Stimulated activated effector memory CD8-positive, alpha-beta T cell treated with anti-CD3 and anti-CD28 coated beads, Interleukin-12 subunit alpha, Interleukin-12 subunit beta, amount 100 ng/mL, for 72 hours (primary cell): ENCODE measurements at regions not wholly inside any gene's neighbourhood (a gene's known extent, or its start where the extent isn't known, plus 50 kb on each side); places are given as distances from the start of the nearest gene placed in this dataset.
"Not testable (repeated sequence)": the region's sequence is repeated elsewhere in the genome, so short reads cannot be mapped to it uniquely, and the experiment has no call there.

Experiments
- ATAC-seq: fragments of 150-1000 bp; cut with Tn5 transposase; 2 replicates; pipeline ENCODE4 v1.10.0; 2021
- DNase-seq, 2 donors: peaks; one replicate each; pipeline ENCODE4 v3.0.0; 2021 to 2022; ENCODE audit warnings: low spot score in 2 of 2
- H3K27ac Mint-ChIP-seq: one replicate; pipeline ENCODE4 v1.8.0; 2022; ENCODE audit warnings: mild to moderate bottlenecking, mixed read lengths
- H3K36me3 Mint-ChIP-seq: one replicate; pipeline ENCODE4 v1.8.0; 2022; ENCODE audit warnings: mild to moderate bottlenecking, mixed read lengths
- H3K4me1 Mint-ChIP-seq: one replicate; pipeline ENCODE4 v1.8.0; 2022; ENCODE audit warnings: mixed read lengths
- H3K4me3 Mint-ChIP-seq: one replicate; pipeline ENCODE4 v1.8.0; 2022; ENCODE audit warnings: mild to moderate bottlenecking, mixed read lengths
- H3K9me3 Mint-ChIP-seq: one replicate; pipeline ENCODE4 v1.8.0; 2022; ENCODE audit warnings: mixed read lengths

DNA sequence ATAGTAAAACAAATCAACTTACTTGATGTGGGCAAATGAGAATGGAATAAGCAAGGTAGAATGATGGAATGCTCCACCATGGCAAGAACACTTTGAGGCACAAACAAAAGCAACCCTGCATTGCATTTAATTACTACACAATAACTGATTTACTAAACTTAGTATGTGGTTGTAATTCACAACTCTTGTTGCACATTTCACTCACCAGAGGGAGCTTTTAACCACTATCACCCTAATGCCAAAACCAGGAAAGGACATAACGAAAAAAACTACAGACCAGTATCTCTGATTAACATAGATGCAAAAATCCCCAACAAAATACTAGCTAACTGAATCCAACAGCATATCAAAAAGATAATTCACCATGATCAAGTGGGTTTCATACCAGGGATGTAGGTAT, 659.8 kb downstream of the CPS1 start:
- H3K4me1 Mint-ChIP-seq, result no peaks in the 10 kb centered on the region
- peaks cover 14% of the 10 kb centered on the region for H3K9me3 Mint-ChIP-seq
- no peaks in the 10 kb centered on the region for H3K36me3 Mint-ChIP-seq
- ATAC-seq, result no peak
- no peak overlapping the region for H3K4me3 Mint-ChIP-seq
- no peak for DNase-seq
- H3K27ac Mint-ChIP-seq, result no peak overlapping the region

- H3K36me3 Mint-ChIP-seq, H3K9me3 Mint-ChIP-seq, H3K27ac Mint-ChIP-seq, DNase-seq, ATAC-seq, H3K4me3 Mint-ChIP-seq, H3K4me1 Mint-ChIP-seq: not testable (repeated sequence)
These were observed 663.1 kb downstream of the CPS1 start for GRCh38 chr2:211219548-211219947.

DNA sequence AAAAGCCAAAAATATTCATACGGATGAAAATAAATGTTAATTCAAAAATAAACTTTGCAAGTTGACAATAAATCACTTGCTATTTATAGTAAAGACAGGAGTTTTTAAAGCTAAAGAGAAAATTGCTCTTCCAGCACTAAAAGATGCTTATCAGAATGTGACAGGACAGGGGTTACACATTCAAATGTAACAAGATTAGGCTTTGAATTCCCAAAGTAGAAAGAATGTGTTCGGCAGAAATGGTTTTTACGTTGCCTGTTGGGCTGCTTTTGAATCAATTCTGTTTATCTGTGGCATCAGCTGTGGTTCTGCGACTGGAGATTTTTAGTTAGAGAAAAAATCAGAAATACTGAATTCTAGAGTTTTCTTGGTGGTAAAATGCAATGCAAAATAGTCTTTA, 669.4 kb downstream of the CPS1 start:
- ATAC-seq (no peak), DNase-seq (no peak)
- H3K4me3 Mint-ChIP-seq, result no peak overlapping the region
- H3K4me1 Mint-ChIP-seq, result no peaks in the 10 kb centered on the region
- no peaks in the 10 kb centered on the region for H3K9me3 Mint-ChIP-seq
- no peaks in the 10 kb centered on the region for H3K36me3 Mint-ChIP-seq
- no peak overlapping the region for H3K27ac Mint-ChIP-seq

DNA sequence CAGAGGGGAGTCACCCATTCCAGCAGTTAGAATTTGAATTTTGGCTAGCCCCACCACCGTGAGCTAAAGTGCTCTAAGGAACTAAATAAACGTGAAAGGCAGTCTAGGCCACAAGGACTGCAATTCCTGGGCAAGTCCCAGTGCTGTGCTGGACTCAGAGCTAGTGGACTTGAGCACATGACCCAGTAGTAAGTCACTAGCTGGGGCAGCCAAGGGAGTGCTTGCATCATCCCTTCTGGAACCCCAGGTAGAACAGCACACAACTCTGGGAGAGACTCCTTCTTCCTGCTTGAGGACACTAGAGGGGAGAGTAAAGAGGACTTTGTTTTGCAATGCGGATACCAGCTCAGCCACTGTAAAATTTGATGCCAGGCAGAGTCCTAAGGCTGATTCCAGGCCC, 672.2 kb downstream of the CPS1 start:
- Mint-ChIP-seq H3K4me3 (no peak overlapping the region), H3K36me3 (no peaks in the 10 kb centered on the region), H3K9me3 (no peaks in the 10 kb centered on the region), H3K4me1 (no peaks in the 10 kb centered on the region), H3K27ac (no peak overlapping the region)
- DNase-seq (no peak), ATAC-seq (no peak)

DNA sequence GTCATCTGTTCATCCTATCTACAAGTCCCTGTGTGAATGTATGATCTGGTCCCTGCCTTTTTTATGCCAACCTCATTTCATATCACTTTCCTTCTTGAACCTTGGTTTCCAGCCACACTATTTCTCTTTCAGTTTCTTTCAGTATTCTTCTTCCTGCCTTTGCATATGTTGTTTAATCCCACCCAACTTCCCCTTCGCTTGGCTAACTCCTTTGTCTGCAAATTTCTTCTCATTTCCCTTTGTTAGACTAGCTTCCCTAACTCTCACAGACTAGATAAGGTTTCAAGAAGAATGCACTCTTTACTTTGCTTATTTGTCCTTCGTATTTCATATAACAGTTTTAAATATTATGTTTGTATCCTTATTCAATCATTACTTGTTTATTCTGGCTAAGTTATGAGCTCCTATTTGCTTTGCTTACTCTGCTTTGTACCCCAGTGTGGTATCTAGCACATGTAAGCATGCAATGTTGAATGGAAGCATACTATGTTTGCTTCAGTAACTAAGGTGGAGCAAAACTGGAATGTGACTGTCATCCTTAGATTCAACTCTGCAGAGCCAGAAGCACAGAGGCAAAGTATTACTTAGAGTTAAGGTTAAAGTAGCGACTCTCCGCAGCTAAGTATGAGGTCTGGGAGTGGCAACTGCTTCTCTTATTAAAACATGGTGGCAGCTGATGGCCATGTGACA, 681.3 kb downstream of the CPS1 start:
- Mint-ChIP-seq H3K27ac (no peak overlapping the region), H3K4me3 (no peak overlapping the region), H3K4me1 (no peaks in the 10 kb centered on the region), H3K36me3 (no peaks in the 10 kb centered on the region), H3K9me3 (peaks cover 10% of the 10 kb centered on the region)
- DNase-seq (no peak), ATAC-seq (no peak)

DNA sequence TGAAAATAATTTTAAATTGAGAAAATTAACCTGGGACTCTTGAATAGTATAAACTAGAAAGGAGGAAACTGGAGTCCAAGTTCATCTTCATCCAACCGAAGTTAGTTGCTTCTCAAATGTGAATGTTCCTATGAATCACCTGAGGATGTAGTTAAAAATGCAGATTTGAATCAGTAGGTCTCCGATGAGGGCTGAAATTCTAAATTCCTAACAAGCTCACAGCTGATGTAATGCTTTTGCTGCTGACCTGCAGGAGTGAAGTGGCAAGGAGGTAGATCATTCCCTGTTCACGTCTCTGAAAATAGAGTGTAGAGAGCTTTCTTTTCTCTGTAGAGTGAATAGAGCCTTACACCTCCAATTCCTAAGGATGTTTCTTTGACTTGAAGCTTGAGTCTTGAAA, 685.5 kb downstream of the CPS1 start:
- Mint-ChIP-seq H3K4me1 (no peaks in the 10 kb centered on the region), H3K9me3 (peaks cover 12% of the 10 kb centered on the region), H3K4me3 (no peak overlapping the region), H3K36me3 (no peaks in the 10 kb centered on the region), H3K27ac (no peak overlapping the region)
- DNase-seq (no peak), ATAC-seq (no peak)

DNA sequence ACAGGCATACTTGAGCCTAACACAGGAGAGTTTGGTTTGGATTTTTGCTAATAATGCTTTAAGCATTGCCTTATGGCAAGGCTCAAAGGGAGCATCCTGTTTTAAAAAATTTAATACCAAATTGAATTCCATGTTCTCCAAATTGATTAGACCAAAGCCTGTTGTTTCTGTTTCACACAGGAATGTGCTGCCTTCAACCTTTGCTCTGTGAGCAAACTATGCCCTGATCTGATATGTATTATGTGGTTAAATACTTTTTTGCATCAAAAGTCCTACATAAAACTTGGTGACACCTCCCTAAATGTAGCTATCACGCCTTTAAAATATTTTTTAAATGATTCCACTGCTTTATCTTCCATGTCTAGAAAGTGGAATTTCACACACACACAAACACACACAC, 691.4 kb downstream of the CPS1 start:
- ATAC-seq (no peak), DNase-seq (no peak)
- Mint-ChIP-seq H3K4me1 (no peaks in the 10 kb centered on the region), H3K4me3 (no peak overlapping the region), H3K9me3 (peaks cover 9% of the 10 kb centered on the region), H3K36me3 (no peaks in the 10 kb centered on the region), H3K27ac (no peak overlapping the region)

DNA sequence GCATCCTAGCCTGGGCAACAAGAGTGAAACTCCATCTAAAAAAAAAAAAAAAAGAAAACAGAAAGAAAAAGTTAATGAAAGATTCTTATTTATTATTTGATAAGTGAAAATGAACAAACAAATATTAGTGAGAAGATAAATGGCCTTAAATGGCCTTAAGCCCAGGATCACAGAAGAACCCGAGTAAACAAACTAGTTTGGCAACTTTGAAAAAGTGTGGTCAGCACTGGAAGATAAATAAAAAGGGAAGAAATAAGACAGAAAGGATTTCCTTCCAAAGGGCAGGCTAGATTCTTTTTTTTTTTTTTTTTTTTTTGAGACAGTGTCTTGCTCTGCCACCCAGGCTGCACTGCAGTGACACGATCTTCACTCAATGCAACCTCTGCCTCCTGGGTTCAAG, 692.4 kb downstream of the CPS1 start:
- peaks cover 7% of the 10 kb centered on the region for H3K9me3 Mint-ChIP-seq
- no peak overlapping the region for H3K27ac Mint-ChIP-seq
- no peak for DNase-seq
- ATAC-seq, result no peak
- H3K36me3 Mint-ChIP-seq, result no peaks in the 10 kb centered on the region
- no peaks in the 10 kb centered on the region for H3K4me1 Mint-ChIP-seq
- H3K4me3 Mint-ChIP-seq, result no peak overlapping the region

DNA sequence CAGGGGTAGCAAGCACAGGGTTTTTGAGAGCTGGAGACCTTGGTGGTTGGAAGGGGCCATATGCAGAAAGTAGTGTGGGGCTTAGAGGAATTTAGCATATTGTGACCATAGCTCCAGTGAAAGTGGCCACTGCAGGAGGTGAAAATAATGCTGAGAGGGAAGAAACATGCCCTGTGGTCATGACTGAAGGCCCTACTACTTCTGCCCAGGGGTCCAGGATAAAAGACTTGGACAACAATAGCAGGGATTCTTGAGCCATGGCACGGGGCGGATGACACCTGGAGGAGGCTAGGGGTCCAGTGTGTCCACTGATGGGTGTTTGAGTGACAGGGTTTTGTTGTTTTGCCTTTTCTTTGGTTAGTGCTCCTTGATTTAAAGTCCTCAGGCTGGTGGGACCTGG, 694.6 kb downstream of the CPS1 start:
- ATAC-seq (no peak), DNase-seq (no peak)
- H3K9me3 Mint-ChIP-seq, result peaks cover 7% of the 10 kb centered on the region
- no peaks in the 10 kb centered on the region for H3K36me3 Mint-ChIP-seq
- H3K4me3 Mint-ChIP-seq, result no peak overlapping the region
- H3K27ac Mint-ChIP-seq, result no peak overlapping the region
- H3K4me1 Mint-ChIP-seq, result no peaks in the 10 kb centered on the region

GRCh38 chr2:211258646-211259335, 702.4 kb downstream of the CPS1 start:
- no peaks in the 10 kb centered on the region for H3K36me3 Mint-ChIP-seq
- no peak overlapping the region for H3K4me3 Mint-ChIP-seq
- no peak overlapping the region for H3K27ac Mint-ChIP-seq
- no peaks in the 10 kb centered on the region for H3K4me1 Mint-ChIP-seq
- peaks cover 17% of the 10 kb centered on the region for H3K9me3 Mint-ChIP-seq
- ATAC-seq, result no peak
- DNase-seq, result no peak

GRCh38 chr2:211259831-211260476, 703.6 kb downstream of the CPS1 start:
- ATAC-seq, result no peak

DNA sequence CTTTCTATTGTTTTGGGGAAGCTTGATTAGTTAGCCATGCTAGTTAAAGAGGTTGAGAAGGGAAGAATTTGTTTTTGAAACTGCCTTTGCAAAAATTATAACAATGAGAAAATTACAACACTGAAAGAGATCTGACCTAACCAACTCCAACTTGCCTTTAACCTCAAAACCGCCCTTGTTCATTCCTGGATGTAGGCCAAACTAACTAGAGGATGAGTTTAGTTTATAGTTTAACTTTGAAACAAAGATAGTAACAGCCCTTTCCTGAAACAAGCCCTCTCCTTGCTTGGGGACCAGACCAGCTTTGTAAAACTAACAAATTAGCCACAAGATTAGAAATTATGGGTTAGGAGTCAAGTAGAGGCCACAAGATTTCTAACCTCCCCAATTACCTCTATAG, 713.9 kb downstream of the CPS1 start:
- Mint-ChIP-seq H3K36me3 (no peaks in the 10 kb centered on the region), H3K4me1 (no peaks in the 10 kb centered on the region), H3K9me3 (peaks cover 13% of the 10 kb centered on the region), H3K27ac (no peak overlapping the region), H3K4me3 (no peak overlapping the region)
- DNase-seq, result no peak
- ATAC-seq, result no peak

More at GRCh38 chr2:211259831-211260476, 703.6 kb downstream of the CPS1 start:
- H3K36me3 Mint-ChIP-seq, result no peaks in the 10 kb centered on the region
- H3K4me3 Mint-ChIP-seq, result no peak overlapping the region
- H3K27ac Mint-ChIP-seq, result no peak overlapping the region
- peaks cover 17% of the 10 kb centered on the region for H3K9me3 Mint-ChIP-seq
- DNase-seq, result no peak
- H3K4me1 Mint-ChIP-seq, result no peaks in the 10 kb centered on the region

- Mint-ChIP-seq H3K36me3 (no peaks in the 10 kb centered on the region), H3K27ac (no peak overlapping the region), H3K4me1 (no peaks in the 10 kb centered on the region), H3K9me3 (peaks cover 15% of the 10 kb centered on the region), H3K4me3 (no peak overlapping the region)
- ATAC-seq (no peak), DNase-seq (no peak)
These were observed 725.2 kb downstream of the CPS1 start for GRCh38 chr2:211281430-211282073.

- Mint-ChIP-seq H3K4me3 (no peak overlapping the region), H3K36me3 (no peaks in the 10 kb centered on the region), H3K4me1 (no peaks in the 10 kb centered on the region), H3K27ac (no peak overlapping the region), H3K9me3 (peaks cover 18% of the 10 kb centered on the region)
- ATAC-seq, result no peak
- DNase-seq, result no peak
These were observed 746.3 kb downstream of the CPS1 start for GRCh38 chr2:211302676-211303075.

- no peak for DNase-seq
- peaks cover 15% of the 10 kb centered on the region for H3K9me3 Mint-ChIP-seq
- no peak overlapping the region for H3K4me3 Mint-ChIP-seq
- no peak overlapping the region for H3K27ac Mint-ChIP-seq
- H3K36me3 Mint-ChIP-seq, result no peaks in the 10 kb centered on the region
- no peaks in the 10 kb centered on the region for H3K4me1 Mint-ChIP-seq
- no peak for ATAC-seq
These were observed 750.5 kb downstream of the CPS1 start for GRCh38 chr2:211306929-211307328.
